GM12864 (cell line): ENCODE measurements at regions not wholly inside any gene's neighbourhood (a gene's known extent, or its start where the extent isn't known, plus 50 kb on each side); places are given as distances from the start of the nearest gene placed in this dataset.

ENCODE experiments used
- DNase-seq: peaks from one replicate; pipeline ENCODE4 v3.0.0-alpha.2; 2011; ENCODE audit warnings: low read depth
- H3K4me3 ChIP-seq: 2 replicates; pipeline ENCODE4 v1.5.1; 2011; ENCODE audit warnings: mild to moderate bottlenecking, low read depth, low read length, control low read depth
- TF ChIP-seq, protein P1 (sequence below): IDR thresholded peaks from 2 replicates; pipeline ENCODE4 v1.5.1; 2011; ENCODE audit warnings: low read depth, mild to moderate bottlenecking, moderate library complexity, low read length, control low read depth, inconsistent platforms; ENCODE audit errors: missing control alignments

DNA sequence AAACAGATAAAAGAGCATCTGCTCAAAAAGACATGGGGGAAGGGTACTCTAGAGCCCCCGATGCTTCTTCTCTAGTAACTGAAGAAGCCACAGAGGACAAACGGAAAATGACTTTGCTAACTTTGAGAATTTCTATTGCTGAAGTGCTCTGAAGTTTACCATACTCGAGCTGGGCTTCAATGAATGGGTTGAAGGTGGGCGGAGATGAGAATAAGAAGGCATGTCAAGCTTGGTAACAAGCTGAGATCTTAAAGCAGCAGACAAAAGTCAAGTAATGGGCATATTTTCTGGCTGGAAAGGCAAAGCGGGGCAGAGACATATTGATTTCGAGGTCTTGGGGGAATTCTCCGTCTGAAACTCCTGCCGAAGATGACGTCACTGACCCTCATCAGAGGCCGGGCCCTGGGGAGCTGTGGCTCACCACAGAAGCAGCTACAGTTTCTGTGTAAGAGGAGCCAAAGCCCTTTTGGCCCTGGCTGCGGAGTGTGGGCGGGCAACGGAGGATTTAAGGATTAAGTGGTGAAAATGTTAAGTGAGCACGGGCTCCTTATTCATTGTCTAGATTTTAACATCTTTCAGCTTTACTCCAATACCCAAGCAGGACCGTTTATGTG is 115.8 kb upstream of the SLIT3 start:
- peak; percentile 41 for DNase-seq
- TF ChIP-seq, protein P1, sequence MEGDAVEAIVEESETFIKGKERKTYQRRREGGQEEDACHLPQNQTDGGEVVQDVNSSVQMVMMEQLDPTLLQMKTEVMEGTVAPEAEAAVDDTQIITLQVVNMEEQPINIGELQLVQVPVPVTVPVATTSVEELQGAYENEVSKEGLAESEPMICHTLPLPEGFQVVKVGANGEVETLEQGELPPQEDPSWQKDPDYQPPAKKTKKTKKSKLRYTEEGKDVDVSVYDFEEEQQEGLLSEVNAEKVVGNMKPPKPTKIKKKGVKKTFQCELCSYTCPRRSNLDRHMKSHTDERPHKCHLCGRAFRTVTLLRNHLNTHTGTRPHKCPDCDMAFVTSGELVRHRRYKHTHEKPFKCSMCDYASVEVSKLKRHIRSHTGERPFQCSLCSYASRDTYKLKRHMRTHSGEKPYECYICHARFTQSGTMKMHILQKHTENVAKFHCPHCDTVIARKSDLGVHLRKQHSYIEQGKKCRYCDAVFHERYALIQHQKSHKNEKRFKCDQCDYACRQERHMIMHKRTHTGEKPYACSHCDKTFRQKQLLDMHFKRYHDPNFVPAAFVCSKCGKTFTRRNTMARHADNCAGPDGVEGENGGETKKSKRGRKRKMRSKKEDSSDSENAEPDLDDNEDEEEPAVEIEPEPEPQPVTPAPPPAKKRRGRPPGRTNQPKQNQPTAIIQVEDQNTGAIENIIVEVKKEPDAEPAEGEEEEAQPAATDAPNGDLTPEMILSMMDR, result no peak
- H3K4me3 ChIP-seq, result no peak overlapping the region; the same call in 1 of the 2 replicates

DNA sequence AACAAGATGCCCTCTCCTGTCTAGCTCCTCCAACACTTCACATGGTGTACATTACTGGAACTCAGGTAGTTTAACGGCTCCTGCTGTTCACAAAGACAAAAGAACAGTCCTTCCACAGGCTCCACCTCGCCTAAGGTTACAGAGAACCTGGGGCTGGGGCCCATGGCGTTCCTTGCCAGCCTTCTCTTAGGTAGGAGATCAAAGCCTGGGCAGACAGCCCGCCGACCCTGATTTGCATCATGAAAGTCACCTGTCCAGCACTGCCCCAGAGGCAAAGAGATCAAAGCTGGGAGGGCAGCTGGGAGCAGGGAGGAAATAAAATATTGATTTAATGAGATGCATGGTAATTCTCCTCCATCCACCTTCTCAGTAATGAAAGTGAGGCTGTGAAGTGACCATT is 115.0 kb upstream of the SLIT3 start:
- TF ChIP-seq, protein P1, result no peak

DNA sequence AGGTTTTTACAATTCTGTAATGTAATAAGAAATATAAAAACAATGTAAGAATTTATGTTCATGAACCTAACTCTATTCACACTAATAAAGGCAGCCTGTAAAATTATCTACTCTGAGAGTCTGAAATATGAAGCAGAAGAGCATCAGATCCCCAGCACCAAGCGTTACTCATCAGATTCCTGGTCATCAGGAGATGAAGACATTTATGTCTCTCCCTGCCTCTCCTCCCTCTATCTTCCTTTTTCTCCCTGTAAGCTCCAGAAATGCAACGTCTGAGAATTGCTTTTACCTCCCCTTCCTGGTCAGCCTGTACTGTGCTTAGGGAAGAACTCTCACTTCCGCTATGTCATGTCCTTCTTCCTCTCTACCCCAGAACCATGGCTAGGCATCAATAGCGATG is 114.4 kb upstream of the SLIT3 start:
- no peak for DNase-seq
- no peak overlapping the region for H3K4me3 ChIP-seq
- TF ChIP-seq, protein P1, result no peak

More for the DNA sequence above, 115.0 kb upstream of the SLIT3 start:
- H3K4me3 ChIP-seq, result no peak overlapping the region
- no peak for DNase-seq

DNA sequence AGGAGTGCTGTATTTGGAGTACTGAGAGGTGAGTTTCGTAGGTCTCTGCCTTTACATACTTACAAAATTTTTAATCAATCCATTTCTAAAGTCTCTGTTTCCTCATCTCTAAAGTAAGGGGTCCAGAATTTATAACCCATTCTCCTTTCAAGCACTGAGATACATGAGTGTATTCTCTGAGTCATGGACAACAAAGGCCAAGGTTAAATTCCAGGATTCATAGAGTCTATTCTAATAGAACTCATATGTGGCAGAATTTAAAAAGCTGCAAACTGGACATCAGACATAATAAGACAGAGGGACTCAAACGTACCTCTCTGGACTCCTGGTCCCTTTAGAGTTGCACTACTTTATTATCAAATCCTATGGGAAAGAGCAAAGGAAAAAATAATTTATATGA is 112.5 kb upstream of the SLIT3 start:
- no peak for DNase-seq
- TF ChIP-seq, protein P1, result no peak
- no peak overlapping the region for H3K4me3 ChIP-seq

DNA sequence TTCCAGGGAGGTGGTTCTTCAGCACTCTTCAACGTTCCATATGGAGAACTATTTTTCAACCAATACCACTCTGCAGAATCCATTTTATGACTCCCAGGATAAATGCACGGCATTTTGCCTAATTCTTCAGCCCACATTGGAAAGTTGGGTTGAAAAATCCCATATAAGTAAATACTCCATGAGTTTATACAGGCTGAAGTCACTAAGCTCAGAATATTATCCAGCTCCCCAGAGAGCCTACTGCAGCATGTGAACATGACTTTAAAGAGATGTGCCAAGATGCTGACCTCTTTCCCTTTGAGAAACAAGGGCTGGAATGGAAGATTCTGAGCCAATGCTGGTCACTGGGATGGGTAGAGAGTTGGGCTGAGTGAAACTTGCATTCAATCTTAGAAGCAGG is 111.9 kb upstream of the SLIT3 start:
- TF ChIP-seq, protein P1, result no peak
- no peak overlapping the region for H3K4me3 ChIP-seq
- DNase-seq, result no peak

DNA sequence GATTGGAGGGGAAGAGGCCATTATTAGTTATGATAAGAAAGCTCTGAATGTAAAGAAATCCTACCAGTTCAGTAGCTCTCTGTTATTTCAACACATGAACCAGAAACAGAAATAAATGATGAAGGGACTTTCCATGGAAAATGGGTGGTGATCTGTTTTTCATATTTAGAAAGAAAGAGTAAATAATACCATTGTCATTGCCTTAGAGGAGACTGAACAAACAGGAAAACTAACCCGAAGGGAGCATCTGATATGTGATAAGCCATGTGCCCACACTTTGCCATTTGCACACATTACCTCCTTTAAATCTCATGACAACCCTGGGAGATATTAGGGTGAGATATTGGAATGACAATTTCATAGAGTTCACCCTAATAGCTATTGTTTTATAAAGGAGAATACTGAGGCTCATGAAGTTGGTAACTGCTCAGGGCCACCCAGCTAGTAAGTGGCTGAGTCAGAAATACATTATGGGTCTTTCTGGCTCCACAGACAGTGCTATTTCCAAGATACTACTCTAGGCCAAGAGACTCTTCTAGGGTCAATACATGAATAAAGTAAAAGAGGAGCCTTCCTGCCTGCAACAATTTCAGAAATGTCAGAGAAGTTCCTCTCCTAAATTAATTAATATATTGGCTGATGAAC is 111.0 kb upstream of the SLIT3 start:
- H3K4me3 ChIP-seq, result no peak overlapping the region
- DNase-seq, result no peak
- TF ChIP-seq, protein P1, result no peak
